ENCODE measurements at regions not wholly inside any gene's neighbourhood (a gene's known extent, or its start where the extent isn't known, plus 50 kb on each side); places are given as distances from the start of the nearest gene placed in this dataset.

- no peak for TF ChIP-seq POLR2AphosphoS5 (IDR thresholded peaks at IDR 0.05)
- TF ChIP-seq CTCF (IDR thresholded peaks at IDR 0.05), result no peak
Observed at GRCh38 chr3:194950906-194951628, 265.4 kb downstream of the FAM43A start.
